GM10266 (cell line): ENCODE measurements at regions not wholly inside any gene's neighbourhood (a gene's known extent, or its start where the extent isn't known, plus 50 kb on each side); places are given as distances from the start of the nearest gene placed in this dataset.

Source experiments
- DNase-seq: peaks from one replicate; pipeline ENCODE4 v3.0.0; 2012; ENCODE audit errors: extremely low spot score
- CTCF ChIP-seq: IDR thresholded peaks from 2 replicates; pipeline ENCODE4 v1.5.1; 2012; ENCODE audit warnings: mild to moderate bottlenecking, low read depth; ENCODE audit not compliant: control insufficient read depth, insufficient read depth; ENCODE audit errors: missing control alignments

GRCh38 chr17:74024871-74025531 is 178.5 kb upstream of the RPL38 start:
- DNase-seq = no peak
- TF ChIP-seq CTCF = no peak

- TF ChIP-seq CTCF = no peak
- DNase-seq = no peak
Measured at GRCh38 chr17:74027444-74027843, 176.0 kb upstream of the RPL38 start.

GRCh38 chr17:74028354-74029116 is 174.9 kb upstream of the RPL38 start:
- DNase-seq = no peak
- TF ChIP-seq CTCF = no peak

- DNase-seq = no peak
- no peak for TF ChIP-seq CTCF
Measured at GRCh38 chr17:74031316-74032090, 172.0 kb upstream of the RPL38 start.

GRCh38 chr17:74032222-74032621 is 171.3 kb upstream of the RPL38 start:
- TF ChIP-seq CTCF = no peak
- no peak for DNase-seq

- no peak for DNase-seq
- no peak for TF ChIP-seq CTCF
Measured at GRCh38 chr17:74037320-74037719, 166.2 kb upstream of the RPL38 start.
